ENCODE measurements at regions not wholly inside any gene's neighbourhood (a gene's known extent, or its start where the extent isn't known, plus 50 kb on each side); places are given as distances from the start of the nearest gene placed in this dataset.

- ATAC-seq = peak in 5 of 8 donors; percentile 32 to 67 (median 46)
- Histone ChIP-seq H3K36me3 (no peaks in the 10 kb centered on the region), H3K9me3 (peaks cover 0 to 17% (median 0%) of the 10 kb centered on the region in 11 donors), H3K4me3 (peak overlapping the region; percentile 9 to 59 (median 50)), H3K27ac (peak overlapping the region; percentile 47 to 86 (median 74)), H3K4me1 (peaks cover 0 to 35% (median 4%) of the 10 kb centered on the region in 9 donors), H3K27me3 (no peaks in the 10 kb centered on the region)
- intact Hi-C loops (cut with DNase I) = loop anchor here in 6 of 10 donors (1.0 to 10.0 kb wide), 10 partner anchors 107 to 230 kb away; no protein-coding TSS in a partner anchor
- 7 to 12% methylated on average over 9 of the region's 9 CpGs for WGBS, 2 donors
- no peak for DNase-seq
- no peak for TF ChIP-seq CTCF (IDR thresholded peaks at IDR 0.05)
Measured at GRCh38 chr21:16194788-16195537, 465.2 kb downstream of the USP25 start.

GRCh38 chr21:16195538-16195910 lies 465.7 kb downstream of the USP25 start:
- Histone ChIP-seq H3K27ac (peak overlapping the region; percentile 32 to 86 (median 74)), H3K9me3 (peaks cover 0 to 19% (median 0%) of the 10 kb centered on the region in 11 donors), H3K4me1 (peaks cover 0 to 35% (median 4%) of the 10 kb centered on the region in 9 donors), H3K27me3 (no peaks in the 10 kb centered on the region), H3K36me3 (no peaks in the 10 kb centered on the region), H3K4me3 (peak overlapping the region; percentile 9 to 59 (median 50))
- 15 to 21% methylated on average over 4 of the region's 4 CpGs for WGBS, 2 donors
- TF ChIP-seq CTCF (IDR thresholded peaks at IDR 0.05) = no peak
- intact Hi-C loops (cut with DNase I) = loop anchor here in 5 of 10 donors (5.0 to 10.0 kb wide), 7 partner anchors 107 to 229 kb away; no protein-coding TSS in a partner anchor
- ATAC-seq (peak in 2 of 8 donors; percentile 39 to 54), DNase-seq (no peak)

GRCh38 chr21:16196001-16196400 lies 466.2 kb downstream of the USP25 start:
- TF ChIP-seq CTCF (IDR thresholded peaks at IDR 0.05) = no peak
- Histone ChIP-seq H3K9me3 (peaks cover 0 to 20% (median 0%) of the 10 kb centered on the region in 11 donors), H3K4me3 (peak overlapping the region; percentile 9 to 59 (median 50)), H3K36me3 (no peaks in the 10 kb centered on the region), H3K27ac (peak overlapping the region; percentile 32 to 86 (median 74)), H3K27me3 (no peaks in the 10 kb centered on the region), H3K4me1 (peaks cover 0 to 35% (median 4%) of the 10 kb centered on the region in 9 donors)
- DNase-seq = no peak
- WGBS, 2 donors = 32 to 41% methylated on average over 2 of the region's 2 CpGs
- intact Hi-C loops (cut with DNase I) = loop anchor here in 5 of 10 donors (5.0 to 10.0 kb wide), 7 partner anchors 106 to 229 kb away; no protein-coding TSS in a partner anchor
- no peak for ATAC-seq

- ATAC-seq (peak in 4 of 8 donors; percentile 9 to 22 (median 16)), DNase-seq (peak in 1 of 2 donors; percentile 13)
- H3K27ac ChIP-seq = peak overlapping the region in 1 of 10 donors; percentile 84
Measured at GRCh38 chr21:16198546-16198945, 468.8 kb downstream of the USP25 start.

More at GRCh38 chr21:16198546-16198945, 468.8 kb downstream of the USP25 start:
- Histone ChIP-seq H3K27me3 (no peaks in the 10 kb centered on the region), H3K9me3 (peaks cover 0 to 20% (median 0%) of the 10 kb centered on the region in 11 donors), H3K4me1 (peaks cover 0 to 35% (median 4%) of the 10 kb centered on the region in 9 donors), H3K4me3 (no peak overlapping the region), H3K36me3 (no peaks in the 10 kb centered on the region)
- WGBS, 2 donors = 59 to 71% methylated on average over 3 of the region's 3 CpGs
- intact Hi-C loops (cut with DNase I) = loop anchor here in 5 of 10 donors (5.0 to 10.0 kb wide), 7 partner anchors 104 to 226 kb away; no protein-coding TSS in a partner anchor
- no peak for TF ChIP-seq CTCF (IDR thresholded peaks at IDR 0.05)
